ENCODE measurements at regions not wholly inside any gene's neighbourhood (a gene's known extent, or its start where the extent isn't known, plus 50 kb on each side); places are given as distances from the start of the nearest gene placed in this dataset.

- TF ChIP-seq, protein P1, sequence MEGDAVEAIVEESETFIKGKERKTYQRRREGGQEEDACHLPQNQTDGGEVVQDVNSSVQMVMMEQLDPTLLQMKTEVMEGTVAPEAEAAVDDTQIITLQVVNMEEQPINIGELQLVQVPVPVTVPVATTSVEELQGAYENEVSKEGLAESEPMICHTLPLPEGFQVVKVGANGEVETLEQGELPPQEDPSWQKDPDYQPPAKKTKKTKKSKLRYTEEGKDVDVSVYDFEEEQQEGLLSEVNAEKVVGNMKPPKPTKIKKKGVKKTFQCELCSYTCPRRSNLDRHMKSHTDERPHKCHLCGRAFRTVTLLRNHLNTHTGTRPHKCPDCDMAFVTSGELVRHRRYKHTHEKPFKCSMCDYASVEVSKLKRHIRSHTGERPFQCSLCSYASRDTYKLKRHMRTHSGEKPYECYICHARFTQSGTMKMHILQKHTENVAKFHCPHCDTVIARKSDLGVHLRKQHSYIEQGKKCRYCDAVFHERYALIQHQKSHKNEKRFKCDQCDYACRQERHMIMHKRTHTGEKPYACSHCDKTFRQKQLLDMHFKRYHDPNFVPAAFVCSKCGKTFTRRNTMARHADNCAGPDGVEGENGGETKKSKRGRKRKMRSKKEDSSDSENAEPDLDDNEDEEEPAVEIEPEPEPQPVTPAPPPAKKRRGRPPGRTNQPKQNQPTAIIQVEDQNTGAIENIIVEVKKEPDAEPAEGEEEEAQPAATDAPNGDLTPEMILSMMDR (IDR thresholded peaks at IDR 0.05; ENCODE audit: insufficient read depth, low read length) = no peak
- no peak for TF ChIP-seq POLR2AphosphoS5 (IDR thresholded peaks at IDR 0.05; ENCODE audit: low read depth)
These were observed 1536.1 kb downstream of the UQCRFS1 start for GRCh38 chr19:27676877-27677276.
